ENCODE measurements at regions not wholly inside any gene's neighbourhood (a gene's known extent, or its start where the extent isn't known, plus 50 kb on each side); places are given as distances from the start of the nearest gene placed in this dataset.

- Histone ChIP-seq H3K36me3 (no peaks in the 10 kb centered on the region), H3K4me3 (no peak overlapping the region)
- DNase-seq (ENCODE audit: low spot score) = no peak
These were observed 300.1 kb downstream of the ENC1 start for GRCh38 chr5:74340476-74340875.

GRCh38 chr5:74337984-74338310 lies 302.6 kb downstream of the ENC1 start:
- no peak overlapping the region for H3K27ac ChIP-seq
- no peaks in the 10 kb centered on the region for H3K4me1 ChIP-seq (ENCODE audit: control insufficient read depth in 1 of 2, low read depth in 2 of 2)

More at GRCh38 chr5:74340476-74340875, 300.1 kb downstream of the ENC1 start:
- no peak overlapping the region for H3K27ac ChIP-seq
- H3K9me3 ChIP-seq = no peaks in the 10 kb centered on the region
- H3K27me3 ChIP-seq (replicated peaks; ENCODE audit: insufficient read depth) = no peaks in the 10 kb centered on the region
- TF ChIP-seq, protein P1, sequence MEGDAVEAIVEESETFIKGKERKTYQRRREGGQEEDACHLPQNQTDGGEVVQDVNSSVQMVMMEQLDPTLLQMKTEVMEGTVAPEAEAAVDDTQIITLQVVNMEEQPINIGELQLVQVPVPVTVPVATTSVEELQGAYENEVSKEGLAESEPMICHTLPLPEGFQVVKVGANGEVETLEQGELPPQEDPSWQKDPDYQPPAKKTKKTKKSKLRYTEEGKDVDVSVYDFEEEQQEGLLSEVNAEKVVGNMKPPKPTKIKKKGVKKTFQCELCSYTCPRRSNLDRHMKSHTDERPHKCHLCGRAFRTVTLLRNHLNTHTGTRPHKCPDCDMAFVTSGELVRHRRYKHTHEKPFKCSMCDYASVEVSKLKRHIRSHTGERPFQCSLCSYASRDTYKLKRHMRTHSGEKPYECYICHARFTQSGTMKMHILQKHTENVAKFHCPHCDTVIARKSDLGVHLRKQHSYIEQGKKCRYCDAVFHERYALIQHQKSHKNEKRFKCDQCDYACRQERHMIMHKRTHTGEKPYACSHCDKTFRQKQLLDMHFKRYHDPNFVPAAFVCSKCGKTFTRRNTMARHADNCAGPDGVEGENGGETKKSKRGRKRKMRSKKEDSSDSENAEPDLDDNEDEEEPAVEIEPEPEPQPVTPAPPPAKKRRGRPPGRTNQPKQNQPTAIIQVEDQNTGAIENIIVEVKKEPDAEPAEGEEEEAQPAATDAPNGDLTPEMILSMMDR (IDR thresholded peaks at IDR 0.05) = no peak
- H3K4me1 ChIP-seq (ENCODE audit: control insufficient read depth in 1 of 2, low read depth in 2 of 2) = no peaks in the 10 kb centered on the region
- ATAC-seq (ENCODE audit: insufficient number of reproducible peaks, low FRiP score, low read depth) = no peak

DNA sequence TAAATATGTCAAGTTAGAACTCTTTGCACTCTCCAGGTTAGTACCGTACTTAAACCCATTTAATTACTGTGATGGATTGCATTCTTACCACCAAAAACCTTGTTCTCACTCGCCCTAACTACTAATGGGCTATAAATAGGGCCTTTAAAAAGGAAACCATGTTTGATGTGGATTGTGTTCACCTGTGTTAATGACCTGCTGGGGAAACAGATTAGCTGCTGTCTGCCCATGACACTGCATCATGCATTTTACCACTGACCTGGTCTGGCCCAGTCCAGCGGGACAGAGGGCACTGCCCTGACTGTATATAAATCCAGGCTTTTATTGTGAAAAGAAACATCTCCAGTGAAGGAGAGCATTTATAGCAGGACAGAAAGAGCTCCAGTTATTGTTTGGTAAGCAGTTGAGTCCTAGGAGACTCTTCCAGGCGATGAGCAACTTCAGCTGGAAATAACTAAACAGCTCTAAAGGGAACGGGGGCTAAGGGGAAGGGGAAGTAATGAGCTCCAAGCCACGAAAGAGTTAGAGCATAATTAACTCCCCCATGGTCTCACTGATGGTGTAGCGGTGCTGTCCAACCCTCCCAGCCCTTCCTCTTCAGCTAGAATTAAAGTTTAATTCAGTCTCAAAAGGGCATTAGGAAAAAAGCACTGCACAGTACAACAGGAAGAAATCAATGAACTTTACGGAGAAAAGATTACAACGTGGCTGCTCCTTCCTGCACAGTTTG lies 303.1 kb downstream of the ENC1 start:
- no peaks in the 10 kb centered on the region for H3K4me1 ChIP-seq (ENCODE audit: control insufficient read depth in 1 of 2, low read depth in 2 of 2)
- no peak overlapping the region for H3K27ac ChIP-seq
- TF ChIP-seq, protein P1 (IDR thresholded peaks at IDR 0.05) = no peak
- no peaks in the 10 kb centered on the region for H3K27me3 ChIP-seq (replicated peaks; ENCODE audit: insufficient read depth)
- no peaks in the 10 kb centered on the region for H3K36me3 ChIP-seq
- H3K9me3 ChIP-seq = no peaks in the 10 kb centered on the region
- H3K4me3 ChIP-seq = no peak overlapping the region
- ATAC-seq (ENCODE audit: insufficient number of reproducible peaks, low FRiP score, low read depth) (no peak), DNase-seq (ENCODE audit: low spot score) (no peak)

More at GRCh38 chr5:74337984-74338310, 302.6 kb downstream of the ENC1 start:
- no peaks in the 10 kb centered on the region for H3K36me3 ChIP-seq
- H3K4me3 ChIP-seq = no peak overlapping the region
- DNase-seq (ENCODE audit: low spot score) = no peak
- H3K27me3 ChIP-seq (replicated peaks; ENCODE audit: insufficient read depth) = no peaks in the 10 kb centered on the region
- TF ChIP-seq, protein P1 (IDR thresholded peaks at IDR 0.05) = no peak
- ATAC-seq (ENCODE audit: insufficient number of reproducible peaks, low FRiP score, low read depth) = no peak
- H3K9me3 ChIP-seq = no peaks in the 10 kb centered on the region

- TF ChIP-seq, protein P1 (IDR thresholded peaks at IDR 0.05) = no peak
- no peak overlapping the region for H3K4me3 ChIP-seq
- no peaks in the 10 kb centered on the region for H3K4me1 ChIP-seq (ENCODE audit: control insufficient read depth in 1 of 2, low read depth in 2 of 2)
- no peak overlapping the region for H3K27ac ChIP-seq
- no peak for ATAC-seq (ENCODE audit: insufficient number of reproducible peaks, low FRiP score, low read depth)
- H3K9me3 ChIP-seq = no peaks in the 10 kb centered on the region
- no peaks in the 10 kb centered on the region for H3K27me3 ChIP-seq (replicated peaks; ENCODE audit: insufficient read depth)
- no peak for DNase-seq (ENCODE audit: low spot score)
- no peaks in the 10 kb centered on the region for H3K36me3 ChIP-seq
These were observed 304.2 kb downstream of the ENC1 start for GRCh38 chr5:74336297-74336696.

- H3K36me3 ChIP-seq = no peaks in the 10 kb centered on the region
- TF ChIP-seq, protein P1 (IDR thresholded peaks at IDR 0.05) = no peak
- no peaks in the 10 kb centered on the region for H3K27me3 ChIP-seq (replicated peaks; ENCODE audit: insufficient read depth)
- no peak overlapping the region for H3K27ac ChIP-seq
- no peak for ATAC-seq (ENCODE audit: insufficient number of reproducible peaks, low FRiP score, low read depth)
- no peak overlapping the region for H3K4me3 ChIP-seq
- no peaks in the 10 kb centered on the region for H3K4me1 ChIP-seq (ENCODE audit: control insufficient read depth in 1 of 2, low read depth in 2 of 2)
- no peak for DNase-seq (ENCODE audit: low spot score)
- H3K9me3 ChIP-seq = no peaks in the 10 kb centered on the region
These were observed 305.7 kb downstream of the ENC1 start for GRCh38 chr5:74334762-74335384.

All from thoracic aorta (tissue), 2 donors.